Brain microvascular endothelial cell (primary cell): ENCODE measurements at regions not wholly inside any gene's neighbourhood (a gene's known extent, or its start where the extent isn't known, plus 50 kb on each side); places are given as distances from the start of the nearest gene placed in this dataset.

Experiments used
- DNase-seq: peaks from one replicate; pipeline ENCODE4 v3.0.0-alpha.2; 2020
- H3K27ac ChIP-seq: fragments of 250-450 bp; sonication (Bioruptor Pico); 2 replicates; pipeline ENCODE4 v1.5.1; 2020; ENCODE audit warnings: mild to moderate bottlenecking, moderate library complexity
- H3K27me3 ChIP-seq: fragments of 250-450 bp; sonication (Bioruptor Pico); replicated peaks from 2 replicates; pipeline ENCODE4 v1.5.1; 2020; ENCODE audit warnings: mild to moderate bottlenecking
- H3K36me3 ChIP-seq: fragments of 250-450 bp; sonication (Bioruptor Pico); replicated peaks from 2 replicates; pipeline ENCODE4 v1.5.1; 2020; ENCODE audit warnings: mild to moderate bottlenecking
- H3K4me3 ChIP-seq: 2 replicates; pipeline ENCODE4 v1.5.1; 2011; ENCODE audit warnings: low read depth, mild to moderate bottlenecking, control low read depth, low read length, moderate library complexity
- CTCF ChIP-seq: IDR thresholded peaks from 2 replicates; pipeline ENCODE4 v1.5.1; 2011; ENCODE audit warnings: low read depth, mild to moderate bottlenecking, moderate library complexity, low read length, control low read depth, inconsistent platforms; ENCODE audit errors: missing control alignments
- in situ Hi-C: cut with HindIII; loops from 2 replicates; pipeline ENCODE4 v1.10.0; 2017; ENCODE audit warnings: low sequenced_read_pairs, low pct_ligation_motif_present

- in situ Hi-C loops = no loop called here
- TF ChIP-seq CTCF = no peak
- no peak overlapping the region for H3K27ac ChIP-seq
- H3K36me3 ChIP-seq = no peaks in the 10 kb centered on the region
- no peak overlapping the region for H3K4me3 ChIP-seq
- no peak for DNase-seq
- H3K27me3 ChIP-seq = no peaks in the 10 kb centered on the region
These were observed 114.4 kb upstream of the SLC22A23 start for GRCh38 chr6:3571250-3571681.

GRCh38 chr6:3569816-3570215 lies 113.0 kb upstream of the SLC22A23 start:
- in situ Hi-C loops = no loop called here
- H3K27me3 ChIP-seq = no peaks in the 10 kb centered on the region
- DNase-seq = no peak
- no peak for TF ChIP-seq CTCF
- no peak overlapping the region for H3K27ac ChIP-seq
- no peak overlapping the region for H3K4me3 ChIP-seq
- H3K36me3 ChIP-seq = no peaks in the 10 kb centered on the region

DNA sequence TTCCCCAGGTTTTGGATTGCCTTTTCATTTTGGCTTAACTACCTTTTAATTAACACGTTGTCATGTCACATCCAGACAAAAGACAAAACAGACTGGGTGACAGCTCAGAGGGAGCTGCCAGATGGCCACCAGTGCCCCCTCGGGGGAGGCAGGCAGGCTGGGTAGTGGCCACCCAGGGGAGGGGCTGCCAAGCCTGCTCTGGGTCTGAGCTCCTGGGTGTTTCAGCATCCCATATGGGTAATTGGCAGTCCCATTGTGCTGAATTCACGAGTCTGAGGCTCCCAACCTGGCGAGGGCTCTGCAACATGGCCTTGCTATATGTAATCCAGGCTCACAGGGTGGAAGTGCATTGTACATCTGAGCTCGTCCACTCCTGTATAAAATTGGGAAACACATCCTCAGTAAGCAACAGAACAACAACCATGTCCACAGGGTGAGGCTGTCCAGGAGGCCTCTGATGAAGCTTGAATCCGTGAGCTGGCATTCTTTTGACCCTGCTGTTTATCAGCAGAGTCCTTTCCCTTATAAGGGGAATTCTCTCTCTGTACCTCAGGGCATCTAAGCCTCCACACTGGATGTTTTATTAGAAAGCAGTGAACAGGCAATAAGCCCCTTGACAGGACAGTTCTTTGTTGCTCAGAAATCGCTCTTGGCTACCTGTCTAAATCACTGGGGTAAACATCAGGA lies 111.7 kb upstream of the SLC22A23 start:
- Histone ChIP-seq H3K27me3 (no peaks in the 10 kb centered on the region), H3K4me3 (no peak overlapping the region), H3K36me3 (no peaks in the 10 kb centered on the region), H3K27ac (no peak overlapping the region)
- DNase-seq = no peak
- no peak for TF ChIP-seq CTCF
- in situ Hi-C loops = no loop called here

- Histone ChIP-seq H3K27ac (no peak overlapping the region), H3K4me3 (no peak overlapping the region), H3K36me3 (no peaks in the 10 kb centered on the region), H3K27me3 (no peaks in the 10 kb centered on the region)
- in situ Hi-C loops = no loop called here
- TF ChIP-seq CTCF = no peak
- DNase-seq = peak; percentile 80
These were observed 110.0 kb upstream of the SLC22A23 start for GRCh38 chr6:3566812-3567211.

- no peak for DNase-seq
- Histone ChIP-seq H3K36me3 (no peaks in the 10 kb centered on the region), H3K27me3 (no peaks in the 10 kb centered on the region), H3K4me3 (no peak overlapping the region), H3K27ac (no peak overlapping the region)
- TF ChIP-seq CTCF = no peak
- in situ Hi-C loops = no loop called here
These were observed 108.4 kb upstream of the SLC22A23 start for GRCh38 chr6:3565291-3565690.

DNA sequence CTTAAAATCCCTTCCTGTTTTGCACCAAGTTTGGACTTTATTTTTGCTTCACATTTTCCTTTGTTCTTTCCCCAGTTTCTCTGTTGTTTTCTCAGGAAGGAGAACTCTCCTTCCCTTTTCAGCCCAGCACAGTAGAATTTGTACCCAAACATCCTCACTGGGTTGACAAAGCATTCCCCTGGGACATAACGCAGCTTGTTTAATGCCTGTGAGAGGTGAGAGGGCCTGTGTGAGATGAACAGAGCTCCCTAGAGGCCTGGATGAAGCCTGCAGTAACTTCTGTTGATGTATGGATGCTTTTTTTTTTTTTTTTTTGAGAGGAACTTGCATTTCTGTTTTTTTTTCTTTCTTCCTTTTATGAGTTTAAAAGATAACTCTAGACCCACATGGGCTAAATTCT lies 104.9 kb upstream of the SLC22A23 start:
- H3K4me3 ChIP-seq = no peak overlapping the region

More for the DNA sequence above, 104.9 kb upstream of the SLC22A23 start:
- in situ Hi-C loops = no loop called here
- DNase-seq = peak; percentile 75
- no peak overlapping the region for H3K27ac ChIP-seq
- no peaks in the 10 kb centered on the region for H3K27me3 ChIP-seq
- peak; percentile 59 for TF ChIP-seq CTCF
- no peaks in the 10 kb centered on the region for H3K36me3 ChIP-seq
